GM20000 (cell line): ENCODE measurements at regions not wholly inside any gene's neighbourhood (a gene's known extent, or its start where the extent isn't known, plus 50 kb on each side); places are given as distances from the start of the nearest gene placed in this dataset.

Source experiments
- DNase-seq: peaks from one replicate; pipeline ENCODE4 v3.0.0; 2012; ENCODE audit warnings: low spot score
- CTCF ChIP-seq: IDR thresholded peaks from 2 replicates; pipeline ENCODE4 v1.5.1; 2012; ENCODE audit warnings: mild to moderate bottlenecking, control low read depth; ENCODE audit errors: extremely low read depth, missing control alignments

GRCh38 chr14:62064751-62065323, 302.6 kb downstream of the SNAPC1 start:
- no peak for DNase-seq
- TF ChIP-seq CTCF, result no peak

- no peak for TF ChIP-seq CTCF
- DNase-seq, result no peak
Measured at GRCh38 chr14:62066304-62066703, 304.1 kb downstream of the SNAPC1 start.

- DNase-seq, result no peak
- no peak for TF ChIP-seq CTCF
Measured at GRCh38 chr14:62071039-62071438, 308.8 kb downstream of the SNAPC1 start.

GRCh38 chr14:62076368-62076767, 314.1 kb downstream of the SNAPC1 start:
- no peak for TF ChIP-seq CTCF
- no peak for DNase-seq

GRCh38 chr14:62076825-62077605, 314.8 kb downstream of the SNAPC1 start:
- no peak for TF ChIP-seq CTCF
- DNase-seq, result no peak

- TF ChIP-seq CTCF, result no peak
- peak; percentile 42 for DNase-seq
Measured at GRCh38 chr14:62077676-62078261, 315.5 kb downstream of the SNAPC1 start.

- no peak for TF ChIP-seq CTCF
- peak; percentile 28 for DNase-seq
Measured at GRCh38 chr14:62079038-62079437, 316.8 kb downstream of the SNAPC1 start.
